Stimulated activated CD4-positive, alpha-beta T cell treated with anti-CD3 and anti-CD28 coated beads, Interleukin-2, amount 100 ng/mL, for 4 hours (primary cell): ENCODE measurements at regions not wholly inside any gene's neighbourhood (a gene's known extent, or its start where the extent isn't known, plus 50 kb on each side); places are given as distances from the start of the nearest gene placed in this dataset.

Source experiments
- DNase-seq: peaks from one replicate; pipeline ENCODE4 v3.0.0-alpha.2; 2020; ENCODE audit warnings: low read depth

GRCh38 chr9:38312406-38312805 is 80.1 kb upstream of the ALDH1B1 start:
- no peak for DNase-seq

GRCh38 chr9:38311382-38312270 is 80.9 kb upstream of the ALDH1B1 start:
- DNase-seq: no peak

GRCh38 chr9:38309324-38310195 is 82.9 kb upstream of the ALDH1B1 start:
- DNase-seq: no peak

- no peak for DNase-seq
Observed at GRCh38 chr9:38308136-38308535, 84.4 kb upstream of the ALDH1B1 start.

- no peak for DNase-seq
Observed at GRCh38 chr9:38306899-38307298, 85.6 kb upstream of the ALDH1B1 start.

- no peak for DNase-seq
Observed at GRCh38 chr9:38305582-38305981, 86.9 kb upstream of the ALDH1B1 start.

- no peak for DNase-seq
Observed at GRCh38 chr9:38301376-38302106, 91.0 kb upstream of the ALDH1B1 start.

- no peak for DNase-seq
Observed at GRCh38 chr9:38299856-38300255, 92.6 kb upstream of the ALDH1B1 start.

GRCh38 chr9:38298904-38299303 is 93.6 kb upstream of the ALDH1B1 start:
- no peak for DNase-seq

GRCh38 chr9:38298503-38298902 is 94.0 kb upstream of the ALDH1B1 start:
- DNase-seq: no peak

GRCh38 chr9:38296807-38297206 is 95.7 kb upstream of the ALDH1B1 start:
- no peak for DNase-seq

- no peak for DNase-seq
Observed at GRCh38 chr9:38295764-38296163, 96.7 kb upstream of the ALDH1B1 start.

- DNase-seq: no peak
Observed at GRCh38 chr9:38294220-38294960, 98.1 kb upstream of the ALDH1B1 start.

GRCh38 chr9:38293022-38293421 is 99.5 kb upstream of the ALDH1B1 start:
- no peak for DNase-seq

- no peak for DNase-seq
Observed at GRCh38 chr9:38292480-38292879, 100.0 kb upstream of the ALDH1B1 start.

- DNase-seq: no peak
Observed at GRCh38 chr9:38289866-38290245, 102.6 kb upstream of the ALDH1B1 start.

GRCh38 chr9:38289236-38289865 is 103.2 kb upstream of the ALDH1B1 start:
- no peak for DNase-seq

GRCh38 chr9:38288502-38288901 is 104.0 kb upstream of the ALDH1B1 start:
- no peak for DNase-seq

- DNase-seq: no peak
Observed at GRCh38 chr9:38287420-38287985, 105.0 kb upstream of the ALDH1B1 start.

GRCh38 chr9:38286766-38287165 is 105.7 kb upstream of the ALDH1B1 start:
- no peak for DNase-seq

GRCh38 chr9:38286357-38286756 is 106.1 kb upstream of the ALDH1B1 start:
- no peak for DNase-seq
